ENCODE measurements at regions not wholly inside any gene's neighbourhood (a gene's known extent, or its start where the extent isn't known, plus 50 kb on each side); places are given as distances from the start of the nearest gene placed in this dataset.

GRCh38 chr6:145486306-145486705 is 249.0 kb downstream of the EPM2A start:
- DNase-seq (ENCODE audit: low spot score) = no peak

GRCh38 chr6:145489583-145489982 is 245.7 kb downstream of the EPM2A start:
- DNase-seq (ENCODE audit: low spot score) = no peak

GRCh38 chr6:145490068-145490467 is 245.3 kb downstream of the EPM2A start:
- no peak for DNase-seq (ENCODE audit: low spot score)

- DNase-seq (ENCODE audit: low spot score) = no peak
These were observed 244.2 kb downstream of the EPM2A start for GRCh38 chr6:145491126-145491525.

GRCh38 chr6:145497006-145497405 is 238.3 kb downstream of the EPM2A start:
- no peak for DNase-seq (ENCODE audit: low spot score)

GRCh38 chr6:145498425-145498824 is 236.9 kb downstream of the EPM2A start:
- DNase-seq (ENCODE audit: low spot score) = no peak

- DNase-seq (ENCODE audit: low spot score) = no peak
These were observed 232.9 kb downstream of the EPM2A start for GRCh38 chr6:145502416-145502815.

- DNase-seq (ENCODE audit: low spot score) = no peak
These were observed 229.2 kb downstream of the EPM2A start for GRCh38 chr6:145506136-145506535.

- DNase-seq (ENCODE audit: low spot score) = no peak
These were observed 228.8 kb downstream of the EPM2A start for GRCh38 chr6:145506565-145506964.

GRCh38 chr6:145507239-145507638 is 228.1 kb downstream of the EPM2A start:
- no peak for DNase-seq (ENCODE audit: low spot score)

- peak; percentile 2 for DNase-seq (ENCODE audit: low spot score)
These were observed 227.2 kb downstream of the EPM2A start for GRCh38 chr6:145508107-145508506.

- DNase-seq (ENCODE audit: low spot score) = no peak
These were observed 217.8 kb downstream of the EPM2A start for GRCh38 chr6:145517492-145517891.

- DNase-seq (ENCODE audit: low spot score) = no peak
These were observed 210.3 kb downstream of the EPM2A start for GRCh38 chr6:145525038-145525437.

GRCh38 chr6:145529582-145529981 is 205.7 kb downstream of the EPM2A start:
- no peak for DNase-seq (ENCODE audit: low spot score)

GRCh38 chr6:145530454-145530853 is 204.9 kb downstream of the EPM2A start:
- DNase-seq (ENCODE audit: low spot score) = no peak

- DNase-seq (ENCODE audit: low spot score) = no peak
These were observed 204.3 kb downstream of the EPM2A start for GRCh38 chr6:145531032-145531431.

GRCh38 chr6:145531822-145532221 is 203.5 kb downstream of the EPM2A start:
- DNase-seq (ENCODE audit: low spot score) = no peak

- no peak for DNase-seq (ENCODE audit: low spot score)
These were observed 203.0 kb downstream of the EPM2A start for GRCh38 chr6:145532361-145532760.

- DNase-seq (ENCODE audit: low spot score) = no peak
These were observed 200.3 kb downstream of the EPM2A start for GRCh38 chr6:145534989-145535388.

GRCh38 chr6:145538989-145539388 is 196.3 kb downstream of the EPM2A start:
- no peak for DNase-seq (ENCODE audit: low spot score)

GRCh38 chr6:145539831-145540230 is 195.5 kb downstream of the EPM2A start:
- DNase-seq (ENCODE audit: low spot score) = no peak

- no peak for DNase-seq (ENCODE audit: low spot score)
These were observed 194.6 kb downstream of the EPM2A start for GRCh38 chr6:145540741-145541140.

GRCh38 chr6:145544041-145544440 is 191.3 kb downstream of the EPM2A start:
- peak; percentile 44 for DNase-seq (ENCODE audit: low spot score)

- DNase-seq (ENCODE audit: low spot score) = no peak
These were observed 190.8 kb downstream of the EPM2A start for GRCh38 chr6:145544514-145544913.

GRCh38 chr6:145546265-145546664 is 189.1 kb downstream of the EPM2A start:
- no peak for DNase-seq (ENCODE audit: low spot score)
